Esophagus muscularis mucosa (tissue), 3 donors: ENCODE measurements at regions not wholly inside any gene's neighbourhood (a gene's known extent, or its start where the extent isn't known, plus 50 kb on each side); places are given as distances from the start of the nearest gene placed in this dataset.

Source experiments
- POLR2A ChIP-seq: fragments of 450-650 bp; IDR thresholded peaks from one replicate; pipeline ENCODE4 v1.6.1; 2017; ENCODE audit warnings: antibody characterized with exemption, moderate library complexity, mild to moderate bottlenecking, low read depth
- POLR2AphosphoS5 ChIP-seq, 2 donors: sonication (generic); formaldehyde crosslinking; IDR thresholded peaks; one replicate each; pipeline ENCODE4 v1.6.1; 2017; ENCODE audit warnings: antibody characterized with exemption in 2 of 2
- TF ChIP-seq, protein P1 (sequence below), 3 experiments: fragments of 200-600 bp in 2 of 3; fragments of 450-650 bp in 1 of 3; sonication (generic) in 2 of 3; IDR thresholded peaks; one replicate each; pipeline ENCODE4 v1.5.1; 2017 to 2019; ENCODE audit warnings: antibody characterized with exemption in 3 of 3, mild to moderate bottlenecking in 2 of 3, moderate library complexity in 1 of 3

DNA sequence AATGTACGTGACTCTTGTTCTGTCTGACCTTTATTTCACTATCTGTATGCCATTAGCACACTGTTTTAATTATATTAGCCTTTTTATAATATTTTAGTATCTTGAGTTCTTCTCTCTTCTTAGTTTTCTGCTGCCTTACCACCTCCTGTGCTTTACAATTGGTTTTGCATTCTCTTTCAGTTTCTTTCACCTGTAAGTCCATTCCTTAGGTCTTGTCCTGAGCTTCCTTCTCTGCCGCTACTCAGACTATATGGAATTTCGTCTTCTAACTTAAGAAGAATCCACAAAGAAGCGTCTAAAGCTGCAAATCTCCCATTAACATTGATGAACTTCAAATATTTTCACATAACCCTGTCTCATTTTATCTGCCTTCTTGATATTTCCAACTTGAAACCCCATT, 642.9 kb downstream of the MAT2B start:
- TF ChIP-seq POLR2A: no peak
- TF ChIP-seq, protein P1, sequence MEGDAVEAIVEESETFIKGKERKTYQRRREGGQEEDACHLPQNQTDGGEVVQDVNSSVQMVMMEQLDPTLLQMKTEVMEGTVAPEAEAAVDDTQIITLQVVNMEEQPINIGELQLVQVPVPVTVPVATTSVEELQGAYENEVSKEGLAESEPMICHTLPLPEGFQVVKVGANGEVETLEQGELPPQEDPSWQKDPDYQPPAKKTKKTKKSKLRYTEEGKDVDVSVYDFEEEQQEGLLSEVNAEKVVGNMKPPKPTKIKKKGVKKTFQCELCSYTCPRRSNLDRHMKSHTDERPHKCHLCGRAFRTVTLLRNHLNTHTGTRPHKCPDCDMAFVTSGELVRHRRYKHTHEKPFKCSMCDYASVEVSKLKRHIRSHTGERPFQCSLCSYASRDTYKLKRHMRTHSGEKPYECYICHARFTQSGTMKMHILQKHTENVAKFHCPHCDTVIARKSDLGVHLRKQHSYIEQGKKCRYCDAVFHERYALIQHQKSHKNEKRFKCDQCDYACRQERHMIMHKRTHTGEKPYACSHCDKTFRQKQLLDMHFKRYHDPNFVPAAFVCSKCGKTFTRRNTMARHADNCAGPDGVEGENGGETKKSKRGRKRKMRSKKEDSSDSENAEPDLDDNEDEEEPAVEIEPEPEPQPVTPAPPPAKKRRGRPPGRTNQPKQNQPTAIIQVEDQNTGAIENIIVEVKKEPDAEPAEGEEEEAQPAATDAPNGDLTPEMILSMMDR (IDR thresholded peaks at IDR 0.05): no peak
- TF ChIP-seq POLR2AphosphoS5 (IDR thresholded peaks at IDR 0.05): no peak
